Neural cell (in vitro differentiated cells): ENCODE measurements at regions not wholly inside any gene's neighbourhood (a gene's known extent, or its start where the extent isn't known, plus 50 kb on each side); places are given as distances from the start of the nearest gene placed in this dataset.

Source experiments
- H2AFZ ChIP-seq: fragments of 200-600, 300-800 bp; sonication (generic), shearing (Covaris generic); 2 replicates; pipeline ENCODE4 v1.6.0; 2014; ENCODE audit warnings: low read depth, mild to moderate bottlenecking, antibody characterized with exemption, low read length, moderate library complexity
- H3F3A ChIP-seq: fragments of 200-600 bp; shearing (Covaris generic); 2 replicates; pipeline ENCODE4 v1.6.1; 2016; ENCODE audit warnings: mild to moderate bottlenecking, moderate library complexity, mixed read lengths, antibody characterized with exemption, low read length; ENCODE audit not compliant: insufficient read depth, poor library complexity, severe bottlenecking
- H3K27ac ChIP-seq: fragments of 200-600, 300-800 bp; sonication (generic), shearing (Covaris generic); 2 replicates; pipeline ENCODE4 v1.5.1; 2014; ENCODE audit warnings: mild to moderate bottlenecking, low read length, moderate library complexity
- H3K27me3 ChIP-seq: fragments of 300-800, 200-600 bp; sonication (generic), shearing (Covaris generic); 2 replicates; pipeline ENCODE4 v1.6.0; 2014; ENCODE audit warnings: mild to moderate bottlenecking, low read depth, low read length, moderate library complexity; ENCODE audit not compliant: insufficient read depth
- H3K36me3 ChIP-seq: fragments of 300-800, 200-600 bp; sonication (generic), shearing (Covaris generic); 2 replicates; pipeline ENCODE4 v1.5.1; 2014; ENCODE audit warnings: mild to moderate bottlenecking, antibody characterized with exemption, low read length, moderate library complexity; ENCODE audit not compliant: insufficient read depth
- H3K4me2 ChIP-seq: fragments of 300-800, 200-600 bp; sonication (generic), shearing (Covaris generic); 2 replicates; pipeline ENCODE4 v1.6.0; 2014; ENCODE audit warnings: mild to moderate bottlenecking, low read length
- H3K4me3 ChIP-seq: fragments of 300-800, 200-600 bp; sonication (generic), shearing (Covaris generic); 2 replicates; pipeline ENCODE4 v1.5.1; 2014; ENCODE audit warnings: mild to moderate bottlenecking, low read length, moderate library complexity
- H3K79me2 ChIP-seq: fragments of 200-600 bp; shearing (Covaris generic); replicated peaks from 2 replicates; pipeline ENCODE4 v1.6.0; 2014; ENCODE audit warnings: mild to moderate bottlenecking, low read length, moderate library complexity; ENCODE audit not compliant: insufficient read depth
- H3K9ac ChIP-seq: fragments of 300-800, 200-600 bp; sonication (generic), shearing (Covaris generic); 2 replicates; pipeline ENCODE4 v1.6.1; 2016; ENCODE audit warnings: mild to moderate bottlenecking, low read length, mixed read lengths
- H3K9me2 ChIP-seq: fragments of 200-600 bp; shearing (Covaris generic); 2 replicates; pipeline ENCODE4 v1.6.1; 2016; ENCODE audit warnings: mild to moderate bottlenecking, low read length, mixed read lengths; ENCODE audit not compliant: insufficient read depth
- H3K9me3 ChIP-seq: fragments of 200-600, 300-800 bp; sonication (generic), shearing (Covaris generic); 2 replicates; pipeline ENCODE4 v1.6.1; 2016; ENCODE audit warnings: mild to moderate bottlenecking, mixed run types, low read length, moderate library complexity, mixed read lengths
- H4K20me1 ChIP-seq: fragments of 200-600 bp; shearing (Covaris generic); 2 replicates; pipeline ENCODE4 v1.6.1; 2016; ENCODE audit warnings: mild to moderate bottlenecking, mixed run types; ENCODE audit not compliant: insufficient read depth
- EP300 ChIP-seq: fragments of 450-650 bp; conservative IDR thresholded peaks from 2 replicates; pipeline ENCODE4 v1.6.1; 2014; ENCODE audit warnings: antibody characterized with exemption, mild to moderate bottlenecking, moderate library complexity; ENCODE audit not compliant: poor library complexity, severe bottlenecking
- EZH2 ChIP-seq: fragments of 200-600, 300-800 bp; shearing (Covaris generic), sonication (generic); IDR thresholded peaks from 2 replicates; pipeline ENCODE4 v1.6.1; 2014; ENCODE audit warnings: antibody characterized with exemption, low read length, borderline replicate concordance, mild to moderate bottlenecking; ENCODE audit not compliant: insufficient read depth, poor library complexity, severe bottlenecking
- MXI1 ChIP-seq: fragments of 450-650 bp; conservative IDR thresholded peaks from 2 replicates; pipeline ENCODE4 v1.6.1; 2014; ENCODE audit warnings: antibody characterized with exemption, mild to moderate bottlenecking; ENCODE audit not compliant: poor library complexity, severe bottlenecking
- POLR2AphosphoS5 ChIP-seq: IDR thresholded peaks from 2 replicates; pipeline ENCODE4 v1.6.1; 2012
- RAD21 ChIP-seq: fragments of 450-650 bp; conservative IDR thresholded peaks from 2 replicates; pipeline ENCODE4 v1.6.1; 2014; ENCODE audit warnings: antibody characterized with exemption, mild to moderate bottlenecking, moderate library complexity
- REST ChIP-seq: IDR thresholded peaks from 2 replicates; pipeline ENCODE4 v1.6.1; 2012; ENCODE audit warnings: borderline replicate concordance
- SMC3 ChIP-seq: fragments of 450-650 bp; conservative IDR thresholded peaks from 2 replicates; pipeline ENCODE4 v1.6.1; 2014; ENCODE audit warnings: antibody characterized with exemption, mild to moderate bottlenecking, moderate library complexity; ENCODE audit not compliant: poor library complexity
- TAF1 ChIP-seq: IDR thresholded peaks from 2 replicates; pipeline ENCODE4 v1.6.1; 2012; ENCODE audit warnings: low read depth
- TF ChIP-seq, protein P1 (sequence below): fragments of 450-650 bp; IDR thresholded peaks from 2 replicates; pipeline ENCODE4 v1.5.1; 2014; ENCODE audit warnings: antibody characterized with exemption, mild to moderate bottlenecking, moderate library complexity; ENCODE audit not compliant: poor library complexity, severe bottlenecking

- Histone ChIP-seq H2AFZ (no peak overlapping the region), H3K4me3 (no peak overlapping the region), H3K27me3 (no peaks in the 10 kb centered on the region), H4K20me1 (no peaks in the 10 kb centered on the region), H3K79me2 (no peaks in the 10 kb centered on the region), H3F3A (no peaks in the 10 kb centered on the region), H3K9ac (no peak overlapping the region), H3K9me2 (no peaks in the 10 kb centered on the region), H3K4me2 (no peak overlapping the region), H3K9me3 (no peaks in the 10 kb centered on the region), H3K36me3 (no peaks in the 10 kb centered on the region), H3K27ac (no peak overlapping the region)
- no peak for TF ChIP-seq EZH2
- TF ChIP-seq EP300: no peak
- no peak for TF ChIP-seq MXI1
- TF ChIP-seq SMC3: no peak
- no peak for TF ChIP-seq RAD21
- TF ChIP-seq POLR2AphosphoS5: no peak
- no peak for TF ChIP-seq REST
- TF ChIP-seq TAF1: no peak
- TF ChIP-seq, protein P1, sequence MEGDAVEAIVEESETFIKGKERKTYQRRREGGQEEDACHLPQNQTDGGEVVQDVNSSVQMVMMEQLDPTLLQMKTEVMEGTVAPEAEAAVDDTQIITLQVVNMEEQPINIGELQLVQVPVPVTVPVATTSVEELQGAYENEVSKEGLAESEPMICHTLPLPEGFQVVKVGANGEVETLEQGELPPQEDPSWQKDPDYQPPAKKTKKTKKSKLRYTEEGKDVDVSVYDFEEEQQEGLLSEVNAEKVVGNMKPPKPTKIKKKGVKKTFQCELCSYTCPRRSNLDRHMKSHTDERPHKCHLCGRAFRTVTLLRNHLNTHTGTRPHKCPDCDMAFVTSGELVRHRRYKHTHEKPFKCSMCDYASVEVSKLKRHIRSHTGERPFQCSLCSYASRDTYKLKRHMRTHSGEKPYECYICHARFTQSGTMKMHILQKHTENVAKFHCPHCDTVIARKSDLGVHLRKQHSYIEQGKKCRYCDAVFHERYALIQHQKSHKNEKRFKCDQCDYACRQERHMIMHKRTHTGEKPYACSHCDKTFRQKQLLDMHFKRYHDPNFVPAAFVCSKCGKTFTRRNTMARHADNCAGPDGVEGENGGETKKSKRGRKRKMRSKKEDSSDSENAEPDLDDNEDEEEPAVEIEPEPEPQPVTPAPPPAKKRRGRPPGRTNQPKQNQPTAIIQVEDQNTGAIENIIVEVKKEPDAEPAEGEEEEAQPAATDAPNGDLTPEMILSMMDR: no peak
These were observed 294.1 kb downstream of the SOCS6 start for GRCh38 chr18:70582981-70583380.

DNA sequence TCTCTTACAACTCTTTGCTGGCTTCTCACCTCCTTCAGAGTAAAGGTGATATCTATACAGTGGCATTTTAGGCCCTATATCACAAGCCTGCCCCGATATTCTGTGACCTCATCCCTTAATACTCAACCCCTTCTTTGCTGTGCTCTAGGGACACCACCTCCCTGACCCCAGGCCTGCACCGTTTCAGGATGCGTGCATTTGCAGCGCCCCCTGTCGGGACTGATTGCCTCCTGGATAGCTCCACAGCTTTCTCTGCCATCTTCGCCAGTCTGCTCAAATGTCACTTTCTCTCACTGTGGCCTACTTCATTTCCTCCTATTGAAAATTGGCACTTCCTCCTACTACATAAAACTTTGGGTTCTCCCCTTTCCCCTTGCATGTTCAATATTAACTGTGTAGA, 289.6 kb downstream of the SOCS6 start:
- H4K20me1 ChIP-seq: no peaks in the 10 kb centered on the region
- no peaks in the 10 kb centered on the region for H3K9me3 ChIP-seq
- H3K9me2 ChIP-seq: no peaks in the 10 kb centered on the region
- H3K9ac ChIP-seq: no peak overlapping the region
- TF ChIP-seq POLR2AphosphoS5 (no peak), RAD21 (no peak), EP300 (no peak), MXI1 (no peak), TAF1 (no peak), REST (no peak)
- H3K27ac ChIP-seq: no peak overlapping the region
- H3K4me3 ChIP-seq: no peak overlapping the region
- no peaks in the 10 kb centered on the region for H3K27me3 ChIP-seq
- no peaks in the 10 kb centered on the region for H3K36me3 ChIP-seq
- H2AFZ ChIP-seq: no peak overlapping the region
- no peaks in the 10 kb centered on the region for H3K79me2 ChIP-seq
- H3K4me2 ChIP-seq: no peak overlapping the region
- no peaks in the 10 kb centered on the region for H3F3A ChIP-seq
